ENCODE measurements at regions not wholly inside any gene's neighbourhood (a gene's known extent, or its start where the extent isn't known, plus 50 kb on each side); places are given as distances from the start of the nearest gene placed in this dataset.
A peak's percentile ranks its signal among the peaks of the same experiment; 100 is the strongest.

- DNase-seq = no peak
Observed at GRCh38 chr6:47360388-47360787, 50.7 kb upstream of the TNFRSF21 start.

- no peak for DNase-seq
Observed at GRCh38 chr6:47362857-47363461, 53.3 kb upstream of the TNFRSF21 start.

- DNase-seq = no peak
Observed at GRCh38 chr6:47363736-47364135, 54.0 kb upstream of the TNFRSF21 start.

GRCh38 chr6:47366335-47366890 is 56.7 kb upstream of the TNFRSF21 start:
- no peak for DNase-seq

- no peak for DNase-seq
Observed at GRCh38 chr6:47371139-47371869, 61.6 kb upstream of the TNFRSF21 start.

- DNase-seq = no peak
Observed at GRCh38 chr6:47371870-47372255, 62.2 kb upstream of the TNFRSF21 start.

GRCh38 chr6:47372318-47372717 is 62.6 kb upstream of the TNFRSF21 start:
- no peak for DNase-seq

- no peak for DNase-seq
Observed at GRCh38 chr6:47375426-47375825, 65.7 kb upstream of the TNFRSF21 start.

GRCh38 chr6:47376930-47377329 is 67.2 kb upstream of the TNFRSF21 start:
- DNase-seq = peak in 1 of 14 donors; percentile 92

- no peak for DNase-seq
Observed at GRCh38 chr6:47377971-47378370, 68.3 kb upstream of the TNFRSF21 start.

- no peak for DNase-seq
Observed at GRCh38 chr6:47379328-47379727, 69.6 kb upstream of the TNFRSF21 start.

GRCh38 chr6:47380251-47380650 is 70.5 kb upstream of the TNFRSF21 start:
- no peak for DNase-seq

- DNase-seq = no peak
Observed at GRCh38 chr6:47381036-47381435, 71.3 kb upstream of the TNFRSF21 start.

GRCh38 chr6:47383360-47383759 is 73.7 kb upstream of the TNFRSF21 start:
- no peak for DNase-seq

GRCh38 chr6:47391675-47392074 is 82.0 kb upstream of the TNFRSF21 start:
- no peak for DNase-seq

- DNase-seq = no peak
Observed at GRCh38 chr6:47392251-47392650, 82.5 kb upstream of the TNFRSF21 start.

- no peak for DNase-seq
Observed at GRCh38 chr6:47396401-47397069, 81.1 kb upstream of the CD2AP start.

- DNase-seq = no peak
Observed at GRCh38 chr6:47400581-47400980, 77.0 kb upstream of the CD2AP start.

- no peak for DNase-seq
Observed at GRCh38 chr6:47402081-47402480, 75.5 kb upstream of the CD2AP start.

- DNase-seq = no peak
Observed at GRCh38 chr6:47403056-47403455, 74.5 kb upstream of the CD2AP start.

GRCh38 chr6:47403801-47404200 is 73.8 kb upstream of the CD2AP start:
- DNase-seq = no peak

- DNase-seq = no peak
Observed at GRCh38 chr6:47404435-47404834, 73.2 kb upstream of the CD2AP start.

- no peak for DNase-seq
Observed at GRCh38 chr6:47405273-47405672, 72.3 kb upstream of the CD2AP start.

Measured in C1 segment of cervical spinal cord (tissue), 14 donors.